HG02885 (cell line): ENCODE measurements at regions not wholly inside any gene's neighbourhood (a gene's known extent, or its start where the extent isn't known, plus 50 kb on each side); places are given as distances from the start of the nearest gene placed in this dataset.
A peak's percentile ranks its signal among the peaks of the same experiment; 100 is the strongest.
"Not testable (repeated sequence)": the region's sequence is repeated elsewhere in the genome, so short reads cannot be mapped to it uniquely, and the experiment has no call there.

Experiments
- ATAC-seq: cut with Tn5 transposase; IDR thresholded peaks from one replicate; pipeline ENCODE4 v1.9.1; 2021; ENCODE audit warnings: mild to moderate bottlenecking; ENCODE audit not compliant: unreplicated experiment, poor library complexity

GRCh38 chr10:84626397-84627087 is 298.2 kb downstream of the CCSER2 start:
- no peak for ATAC-seq

GRCh38 chr10:84632866-84633265 is 304.5 kb downstream of the CCSER2 start:
- no peak for ATAC-seq

DNA sequence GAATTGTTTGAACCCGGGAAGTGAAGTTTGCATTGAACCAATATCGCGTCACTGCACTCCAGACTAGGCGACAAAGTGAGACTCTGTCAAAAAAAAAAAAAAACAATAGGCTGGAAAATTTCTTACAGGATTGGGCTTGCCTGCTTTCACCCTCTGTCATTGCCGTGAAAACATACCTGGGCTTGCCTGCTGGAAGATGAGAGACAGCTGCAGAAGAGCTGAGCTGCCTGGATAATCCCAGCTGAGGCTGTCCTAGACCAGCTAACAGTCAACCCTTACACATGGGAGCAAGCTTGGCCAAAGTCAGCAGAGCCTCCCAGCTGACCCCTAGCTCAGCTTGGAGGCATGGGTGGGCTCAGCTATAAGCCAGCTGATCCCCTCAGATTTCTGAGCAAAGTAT is 306.2 kb downstream of the CCSER2 start:
- ATAC-seq = no peak

GRCh38 chr10:84650628-84651027 is 322.2 kb downstream of the CCSER2 start:
- ATAC-seq = not testable (repeated sequence)

GRCh38 chr10:84654671-84655070 is 326.3 kb downstream of the CCSER2 start:
- no peak for ATAC-seq

DNA sequence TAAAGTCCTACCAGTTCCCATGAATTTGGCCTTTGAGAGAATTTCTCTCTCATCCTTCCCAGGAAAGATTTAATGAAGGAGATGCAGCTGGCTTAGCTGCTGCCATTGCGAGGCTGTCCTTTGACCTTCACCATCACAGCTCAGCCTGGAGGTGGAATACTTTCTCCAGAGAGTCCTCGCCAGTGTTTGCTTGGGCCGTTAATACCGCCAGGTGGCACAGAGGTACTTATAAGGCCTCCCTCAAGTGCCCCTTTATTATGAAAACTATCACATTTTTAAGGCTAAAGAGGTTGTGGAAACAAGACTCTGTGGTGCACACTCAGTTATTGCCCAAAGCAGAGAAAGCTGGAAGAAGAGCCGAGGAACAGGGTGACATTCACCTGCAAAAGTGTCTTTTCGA is 330.6 kb downstream of the CCSER2 start:
- ATAC-seq = no peak

- ATAC-seq = no peak
Observed at GRCh38 chr10:84659497-84660439, 331.4 kb downstream of the CCSER2 start.

DNA sequence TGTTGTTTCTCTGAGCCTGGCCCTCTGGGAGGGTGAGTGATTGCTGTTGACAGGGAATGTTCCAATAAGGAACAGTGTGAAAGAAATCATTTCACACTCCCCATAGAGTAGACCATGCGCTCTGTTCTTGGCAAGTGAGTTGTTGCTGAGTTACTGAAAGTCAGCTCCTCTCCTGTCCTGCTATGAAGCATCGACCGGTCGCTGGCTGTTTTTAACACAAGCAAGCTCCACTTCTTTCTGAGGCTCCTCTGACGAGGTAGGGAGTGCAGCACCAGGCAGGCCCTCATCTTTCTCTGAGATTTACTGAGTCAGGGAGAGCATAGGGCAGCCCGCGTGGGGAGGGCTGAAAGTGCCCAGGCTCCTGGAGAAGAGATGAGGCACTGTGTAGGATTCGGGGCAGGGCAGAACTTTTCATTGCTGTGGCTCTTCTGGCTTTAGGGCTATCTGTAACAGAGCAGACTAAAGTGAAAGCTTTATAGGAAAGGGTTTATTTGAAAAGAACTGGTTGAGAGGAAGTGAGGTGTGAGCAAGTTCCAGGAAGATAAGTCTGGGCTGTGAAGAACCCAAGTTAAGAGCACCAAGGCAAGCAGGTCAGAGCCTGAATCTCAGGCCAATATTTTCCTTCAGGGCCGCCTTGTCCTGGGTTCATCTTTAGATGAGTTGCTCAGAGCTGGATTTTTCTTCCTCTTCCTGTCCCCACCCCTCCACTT is 332.2 kb downstream of the CCSER2 start:
- ATAC-seq = no peak

GRCh38 chr10:84665211-84665610 is 336.8 kb downstream of the CCSER2 start:
- ATAC-seq = no peak

- peak; percentile 77 for ATAC-seq
Observed at GRCh38 chr10:84665883-84666463, 337.6 kb downstream of the CCSER2 start.

DNA sequence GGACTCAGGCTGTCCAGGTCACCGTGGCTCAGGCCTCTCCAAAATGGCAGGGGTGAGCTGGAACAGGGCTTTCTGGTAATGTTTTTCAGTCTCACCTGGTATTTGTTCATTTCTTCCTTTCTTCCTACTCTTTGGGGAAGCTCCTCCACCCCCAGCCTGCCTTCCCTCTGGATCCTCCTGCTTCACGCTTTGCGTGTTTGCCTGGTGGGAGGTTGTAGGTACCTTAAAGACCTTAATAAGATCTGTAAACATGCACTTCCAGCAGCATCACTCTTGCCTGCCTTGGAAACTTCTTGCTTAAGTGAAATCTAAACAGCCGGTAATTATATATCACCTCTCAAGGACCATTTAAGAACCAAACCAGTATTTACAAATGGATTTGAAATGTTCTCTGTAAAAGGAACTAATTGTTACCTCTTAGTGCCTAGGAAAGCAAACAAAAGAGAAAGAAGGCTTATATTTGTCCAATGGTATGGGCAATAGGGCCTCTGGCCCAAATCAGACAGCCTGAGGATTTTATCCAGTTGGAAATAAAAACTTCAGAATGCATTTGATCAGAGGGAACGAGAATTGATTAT is 339.9 kb downstream of the CCSER2 start:
- ATAC-seq = no peak

DNA sequence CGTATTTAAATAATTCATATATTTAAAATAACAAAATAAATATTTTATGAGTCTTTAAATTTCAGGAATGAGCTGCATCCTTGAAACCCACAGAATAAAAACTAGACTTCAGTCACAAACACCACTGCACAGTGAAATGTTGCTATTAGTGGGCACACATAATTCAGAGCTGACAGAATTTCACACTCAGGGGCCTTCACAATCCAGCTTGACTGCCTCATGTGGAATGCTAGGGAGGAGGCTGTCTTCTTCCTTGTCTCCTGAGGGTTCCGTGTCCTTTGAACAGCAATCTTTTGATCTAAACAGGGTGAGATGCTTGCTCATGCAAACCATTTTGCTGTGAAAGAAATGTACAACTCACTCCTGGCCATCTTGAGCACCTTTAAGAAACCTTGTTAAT is 346.7 kb downstream of the CCSER2 start:
- ATAC-seq = no peak

- no peak for ATAC-seq
Observed at GRCh38 chr10:84676536-84676935, 348.1 kb downstream of the CCSER2 start.

DNA sequence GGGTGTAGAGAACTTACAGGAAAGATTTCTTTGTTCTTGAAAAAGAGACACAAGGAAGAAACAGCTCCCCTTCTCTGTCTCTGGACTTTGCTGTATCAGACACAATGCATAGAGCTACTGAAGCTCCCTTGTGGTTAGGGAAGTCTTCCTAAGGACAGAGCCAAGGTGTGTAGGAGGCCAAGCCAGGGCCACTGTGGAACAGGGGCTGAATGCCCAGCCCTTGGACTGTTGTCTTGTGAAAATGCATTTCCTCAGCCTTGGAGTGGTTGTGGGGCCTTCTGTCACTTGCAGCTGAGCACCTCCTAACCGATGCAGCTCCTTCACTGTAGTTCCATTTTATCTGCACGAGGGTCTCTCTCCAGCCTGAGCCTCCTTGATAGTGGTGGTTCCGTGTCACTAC is 353.4 kb downstream of the CCSER2 start:
- no peak for ATAC-seq

DNA sequence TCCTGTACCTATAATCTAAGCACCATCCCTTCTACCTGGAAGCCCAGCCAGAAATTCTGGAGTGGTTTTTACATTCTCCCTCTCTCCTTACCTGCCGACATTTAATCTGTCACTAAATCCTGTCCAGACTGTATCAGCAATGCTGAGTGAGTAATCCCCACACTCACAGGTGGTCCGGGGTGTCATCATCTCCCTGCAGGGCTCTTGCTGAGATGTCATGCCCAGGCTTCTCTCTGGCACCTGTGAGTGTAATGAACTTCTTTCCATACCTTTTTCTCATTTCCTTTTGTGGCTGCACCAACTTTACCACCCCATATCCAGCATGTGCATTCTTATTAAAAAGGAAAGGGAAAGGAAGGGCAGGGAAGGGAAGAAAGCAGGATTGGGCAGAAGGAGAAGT is 355.2 kb downstream of the CCSER2 start:
- ATAC-seq = no peak

DNA sequence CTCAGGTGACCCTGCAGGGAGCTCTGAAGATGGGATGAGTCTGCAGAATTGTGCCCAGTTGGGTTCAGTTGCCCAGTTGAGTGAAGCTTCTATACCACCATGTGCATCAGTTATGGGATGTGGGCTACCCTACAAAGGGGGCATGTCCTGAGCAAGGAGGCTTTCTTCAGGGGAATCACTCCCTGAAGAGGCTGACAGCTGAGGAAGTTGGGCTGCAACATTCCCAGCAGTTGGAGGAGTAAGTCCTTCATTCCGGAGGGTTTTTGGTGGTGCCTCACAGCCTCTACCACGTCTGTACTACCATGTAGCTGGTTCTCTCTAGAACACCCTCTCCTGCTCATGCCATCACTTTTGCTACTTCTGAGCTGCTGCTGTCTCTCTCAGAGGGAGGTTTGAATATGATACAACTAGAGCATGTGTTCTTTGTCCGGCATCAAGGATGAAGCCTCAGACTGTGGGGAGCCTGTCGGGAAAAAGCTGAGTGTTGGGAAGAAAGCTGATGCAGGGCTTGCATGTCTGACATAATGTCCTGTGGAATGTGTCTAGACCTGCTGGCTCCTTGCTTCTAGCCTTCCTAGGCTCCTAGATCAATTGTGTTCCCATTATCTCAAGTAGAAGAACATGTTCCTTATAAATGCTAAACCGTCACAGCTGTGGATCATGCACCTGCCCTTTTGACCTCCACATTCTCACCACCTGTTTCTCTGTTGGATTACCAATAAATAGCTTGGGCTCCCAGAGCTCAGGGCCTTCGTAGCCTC is 355.8 kb downstream of the CCSER2 start:
- no peak for ATAC-seq

DNA sequence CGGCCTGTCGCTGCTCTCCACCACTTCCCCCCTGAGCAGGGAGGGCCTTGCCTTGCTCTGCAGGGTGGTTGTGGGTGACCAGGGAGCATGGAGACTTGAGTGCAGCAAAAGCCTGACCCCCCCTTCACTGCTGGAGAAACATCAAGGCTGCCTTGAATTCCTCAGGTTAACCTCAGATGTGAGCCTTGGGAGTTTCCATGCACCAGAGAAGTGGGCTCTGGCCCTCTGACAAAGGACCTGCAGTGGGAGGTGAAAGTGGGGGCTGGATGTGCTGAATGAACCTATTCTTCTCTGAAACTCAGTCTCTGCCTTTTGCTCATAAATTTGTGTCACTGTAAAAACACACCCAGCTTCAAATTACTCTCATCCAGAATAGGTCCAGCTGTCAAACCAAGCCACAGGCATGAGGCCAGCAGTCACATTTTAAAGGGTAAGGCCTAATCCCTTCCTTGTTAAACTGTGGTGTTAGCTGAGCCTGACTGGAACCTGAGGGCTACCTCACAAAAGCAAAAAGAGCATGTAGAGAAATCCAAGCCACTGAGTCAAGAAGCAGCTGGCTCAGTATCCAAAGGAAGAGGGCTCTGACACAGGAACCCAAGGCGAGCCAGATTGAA is 356.8 kb downstream of the CCSER2 start:
- no peak for ATAC-seq

DNA sequence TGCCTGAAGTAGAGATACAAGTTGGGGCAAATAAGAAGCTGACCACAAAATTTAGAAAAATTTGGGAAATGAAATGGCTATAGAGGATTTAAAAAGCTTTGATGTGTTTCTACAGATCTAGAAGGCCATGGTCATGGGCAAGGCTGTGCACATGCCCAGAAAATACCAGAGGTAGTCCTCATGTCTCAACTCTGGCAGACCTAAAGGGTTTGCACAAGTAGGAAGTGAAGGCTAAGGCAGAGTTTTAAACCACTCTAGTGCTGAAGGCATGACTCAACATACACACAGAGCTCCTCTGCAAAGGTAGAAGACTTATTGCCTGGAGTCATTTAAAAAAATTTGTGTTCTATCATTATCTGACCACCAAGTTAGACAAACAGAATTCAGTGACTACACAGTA is 364.6 kb downstream of the CCSER2 start:
- ATAC-seq = no peak

- ATAC-seq = no peak
Observed at GRCh38 chr10:84695902-84696301, 367.5 kb downstream of the CCSER2 start.
